ENCODE measurements at regions not wholly inside any gene's neighbourhood (a gene's known extent, or its start where the extent isn't known, plus 50 kb on each side); places are given as distances from the start of the nearest gene placed in this dataset.

DNA sequence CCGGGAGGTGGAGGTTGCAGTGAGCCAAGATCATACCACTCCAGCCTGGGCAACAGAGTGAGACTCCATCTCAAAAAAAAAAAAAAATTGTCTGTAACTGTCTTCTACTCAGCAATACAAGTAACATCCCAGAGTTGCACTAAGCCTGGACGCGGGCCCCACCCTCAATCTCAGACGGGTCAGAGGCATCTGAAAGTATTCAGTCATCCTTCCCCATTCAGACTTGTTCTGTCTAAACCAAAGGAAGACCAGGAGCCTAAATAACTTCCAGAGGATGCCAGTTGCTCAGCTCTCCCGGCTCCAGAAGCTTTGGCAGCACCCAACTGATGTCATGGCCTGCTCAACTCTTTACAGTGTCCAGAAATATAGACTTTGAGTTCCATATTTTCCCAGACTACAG lies 218.6 kb downstream of the AUH start:
- no peak overlapping the region for H3K27ac ChIP-seq
- no peak for TF ChIP-seq ZFX (IDR thresholded peaks at IDR 0.05; ENCODE audit: borderline replicate concordance)
- TF ChIP-seq, protein P1, sequence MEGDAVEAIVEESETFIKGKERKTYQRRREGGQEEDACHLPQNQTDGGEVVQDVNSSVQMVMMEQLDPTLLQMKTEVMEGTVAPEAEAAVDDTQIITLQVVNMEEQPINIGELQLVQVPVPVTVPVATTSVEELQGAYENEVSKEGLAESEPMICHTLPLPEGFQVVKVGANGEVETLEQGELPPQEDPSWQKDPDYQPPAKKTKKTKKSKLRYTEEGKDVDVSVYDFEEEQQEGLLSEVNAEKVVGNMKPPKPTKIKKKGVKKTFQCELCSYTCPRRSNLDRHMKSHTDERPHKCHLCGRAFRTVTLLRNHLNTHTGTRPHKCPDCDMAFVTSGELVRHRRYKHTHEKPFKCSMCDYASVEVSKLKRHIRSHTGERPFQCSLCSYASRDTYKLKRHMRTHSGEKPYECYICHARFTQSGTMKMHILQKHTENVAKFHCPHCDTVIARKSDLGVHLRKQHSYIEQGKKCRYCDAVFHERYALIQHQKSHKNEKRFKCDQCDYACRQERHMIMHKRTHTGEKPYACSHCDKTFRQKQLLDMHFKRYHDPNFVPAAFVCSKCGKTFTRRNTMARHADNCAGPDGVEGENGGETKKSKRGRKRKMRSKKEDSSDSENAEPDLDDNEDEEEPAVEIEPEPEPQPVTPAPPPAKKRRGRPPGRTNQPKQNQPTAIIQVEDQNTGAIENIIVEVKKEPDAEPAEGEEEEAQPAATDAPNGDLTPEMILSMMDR (IDR thresholded peaks at IDR 0.05), result no peak

DNA sequence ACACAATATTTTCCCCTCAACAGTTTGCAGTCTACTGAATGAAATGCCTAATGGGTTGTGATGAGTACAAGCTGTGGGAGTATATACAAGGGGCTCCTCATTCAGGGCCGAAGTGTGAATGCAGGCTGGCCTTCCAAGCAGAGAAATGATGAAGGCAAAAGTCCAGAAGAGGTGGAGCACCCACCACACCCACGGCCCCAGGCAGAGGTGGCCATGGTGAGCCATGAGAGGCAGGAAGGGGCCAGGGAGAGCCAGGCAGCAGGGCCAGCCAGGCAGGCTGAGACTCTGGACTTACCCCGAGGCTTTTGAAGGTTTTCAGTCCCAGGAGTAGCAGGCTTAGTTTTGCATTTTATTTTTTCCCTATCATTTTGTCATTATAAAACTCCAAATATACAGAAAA lies 218.1 kb downstream of the AUH start:
- TF ChIP-seq, protein P1 (IDR thresholded peaks at IDR 0.05), result no peak
- no peak for TF ChIP-seq ZFX (IDR thresholded peaks at IDR 0.05; ENCODE audit: borderline replicate concordance)
- no peak overlapping the region for H3K27ac ChIP-seq

DNA sequence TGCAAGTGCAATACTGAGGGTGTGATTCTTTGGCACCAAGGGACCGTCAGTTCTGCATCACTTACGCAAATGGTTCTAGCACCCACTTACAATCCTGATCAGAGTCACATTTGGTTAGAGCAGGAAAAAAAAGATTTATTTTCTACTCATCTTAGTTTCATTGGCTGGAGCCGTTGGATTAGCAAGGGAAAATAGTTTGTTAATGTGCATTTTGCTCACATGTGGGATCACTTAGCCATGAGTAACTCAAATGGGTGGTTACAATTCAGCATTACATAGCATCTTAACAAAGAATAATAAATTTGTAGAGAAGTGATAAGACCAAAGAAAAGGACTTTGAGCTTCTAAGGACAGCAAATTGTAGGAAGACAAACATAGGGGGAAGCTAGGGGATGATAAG lies 216.9 kb downstream of the AUH start:
- H3K27ac ChIP-seq, result no peak overlapping the region
- no peak for TF ChIP-seq ZFX (IDR thresholded peaks at IDR 0.05; ENCODE audit: borderline replicate concordance)
- TF ChIP-seq, protein P1 (IDR thresholded peaks at IDR 0.05), result no peak

DNA sequence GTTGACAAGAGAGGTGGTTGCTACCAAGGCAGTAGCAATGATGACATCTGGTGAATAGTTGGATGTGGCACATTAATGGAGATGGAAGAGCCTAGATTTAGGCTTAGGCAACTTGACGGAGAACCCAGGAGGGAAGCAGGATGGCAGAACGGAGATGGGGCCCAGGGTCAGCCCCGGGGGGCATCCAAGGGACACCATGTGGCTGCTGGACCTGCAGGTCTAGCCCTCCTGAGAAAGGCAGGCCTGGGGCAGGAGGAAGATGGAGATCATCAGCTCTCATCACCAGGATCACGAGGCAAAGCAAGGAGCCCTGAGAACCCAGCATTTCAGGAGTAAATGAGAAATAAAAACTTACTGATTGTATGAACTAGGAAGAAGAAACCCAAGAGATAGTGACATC lies 216.2 kb downstream of the AUH start:
- no peak overlapping the region for H3K27ac ChIP-seq
- TF ChIP-seq, protein P1 (IDR thresholded peaks at IDR 0.05), result no peak
- no peak for TF ChIP-seq ZFX (IDR thresholded peaks at IDR 0.05; ENCODE audit: borderline replicate concordance)

DNA sequence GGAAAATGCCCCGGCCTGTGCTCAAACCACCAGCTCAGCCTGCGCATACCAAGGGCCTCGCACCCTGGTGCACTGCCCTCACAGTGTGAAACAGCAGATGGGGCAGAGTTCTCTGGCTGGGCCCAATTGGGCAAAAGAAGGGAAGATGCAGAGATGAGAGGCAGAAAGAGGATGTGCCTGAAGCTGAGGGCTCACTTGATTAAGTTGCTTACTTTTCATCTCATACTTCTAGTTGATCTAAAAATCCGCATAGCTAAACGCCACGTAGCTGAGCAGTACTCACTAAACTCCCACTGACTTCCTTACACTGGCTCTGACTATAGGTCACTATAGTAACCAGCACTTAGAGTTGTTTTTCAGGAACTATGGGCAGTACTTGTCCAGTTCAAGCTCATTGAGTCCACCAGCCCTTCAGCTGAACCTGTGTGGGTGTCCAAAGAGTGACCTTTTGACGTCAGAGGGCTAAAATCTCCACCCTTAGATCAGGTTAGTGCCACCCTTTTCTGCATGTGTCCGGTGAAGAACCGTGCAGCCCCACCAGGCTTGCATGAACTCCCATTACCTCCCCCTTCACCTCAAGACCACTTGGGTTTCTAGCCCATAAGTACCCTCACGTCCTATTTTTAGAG lies 215.2 kb downstream of the AUH start:
- no peak for TF ChIP-seq ZFX (IDR thresholded peaks at IDR 0.05; ENCODE audit: borderline replicate concordance)
- TF ChIP-seq, protein P1 (IDR thresholded peaks at IDR 0.05), result no peak
- no peak overlapping the region for H3K27ac ChIP-seq

DNA sequence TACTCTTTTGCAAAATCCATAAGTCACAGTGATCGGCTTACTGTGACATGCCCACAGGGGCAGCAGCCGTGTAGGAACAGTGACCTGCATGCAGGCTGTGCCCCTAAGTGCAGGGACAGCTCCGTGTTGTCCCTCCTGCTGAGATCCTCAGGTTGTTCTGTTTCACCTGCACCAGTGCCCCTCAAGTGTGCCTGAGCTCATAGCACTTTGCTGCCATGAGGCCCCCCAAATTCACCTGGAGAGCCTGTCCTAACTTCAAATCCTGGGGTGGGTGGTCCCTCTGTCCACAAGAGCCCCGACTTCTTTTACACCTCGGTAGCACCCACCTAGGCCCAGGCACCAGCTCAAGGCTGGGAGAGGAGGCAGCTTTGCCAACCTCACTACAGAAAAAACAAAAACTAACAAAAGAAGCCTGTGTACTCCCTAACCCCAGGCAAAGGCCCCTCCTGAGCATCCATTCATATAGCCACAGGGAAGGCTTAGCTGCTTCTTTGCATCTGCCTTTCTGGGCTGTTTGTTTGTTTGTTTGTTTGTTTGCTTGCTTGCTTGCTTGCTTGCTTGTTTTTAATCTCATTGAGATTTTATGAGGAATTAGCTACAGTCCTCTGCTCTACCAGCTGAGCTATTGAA lies 214.5 kb downstream of the AUH start:
- TF ChIP-seq, protein P1 (IDR thresholded peaks at IDR 0.05), result no peak
- no peak for TF ChIP-seq ZFX (IDR thresholded peaks at IDR 0.05; ENCODE audit: borderline replicate concordance)
- no peak overlapping the region for H3K27ac ChIP-seq

DNA sequence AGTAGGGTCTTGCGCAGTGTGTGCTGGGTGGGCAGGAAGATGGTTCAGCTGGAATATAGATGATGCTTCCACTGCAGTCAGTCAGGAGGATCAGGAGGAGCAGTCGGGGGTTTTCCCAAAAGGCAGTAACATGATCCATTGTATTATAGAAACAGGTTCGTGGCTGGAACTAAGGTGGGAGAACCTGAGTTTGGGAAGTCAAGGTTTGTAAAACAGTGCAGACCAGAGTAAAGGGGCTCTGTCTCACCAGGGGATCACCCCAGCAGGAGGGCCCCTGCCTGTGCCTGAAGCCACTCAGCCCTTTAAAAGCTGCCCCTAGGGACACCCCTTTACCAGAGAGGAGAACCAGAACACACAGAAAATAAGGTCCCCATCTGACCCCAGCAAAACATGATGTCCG lies 213.4 kb downstream of the AUH start:
- no peak overlapping the region for H3K27ac ChIP-seq
- no peak for TF ChIP-seq ZFX (IDR thresholded peaks at IDR 0.05; ENCODE audit: borderline replicate concordance)
- TF ChIP-seq, protein P1 (IDR thresholded peaks at IDR 0.05), result no peak

All from 22Rv1 (cell line).